HG02970 (cell line): ENCODE measurements at regions not wholly inside any gene's neighbourhood (a gene's known extent, or its start where the extent isn't known, plus 50 kb on each side); places are given as distances from the start of the nearest gene placed in this dataset.
"Not testable (repeated sequence)": the region's sequence is repeated elsewhere in the genome, so short reads cannot be mapped to it uniquely, and the experiment has no call there.

Experiments
- ATAC-seq: cut with Tn5 transposase; IDR thresholded peaks from one replicate; pipeline ENCODE4 v1.9.1; 2021; ENCODE audit warnings: mild to moderate bottlenecking, moderate library complexity, moderate number of reproducible peaks; ENCODE audit not compliant: unreplicated experiment, low FRiP score

DNA sequence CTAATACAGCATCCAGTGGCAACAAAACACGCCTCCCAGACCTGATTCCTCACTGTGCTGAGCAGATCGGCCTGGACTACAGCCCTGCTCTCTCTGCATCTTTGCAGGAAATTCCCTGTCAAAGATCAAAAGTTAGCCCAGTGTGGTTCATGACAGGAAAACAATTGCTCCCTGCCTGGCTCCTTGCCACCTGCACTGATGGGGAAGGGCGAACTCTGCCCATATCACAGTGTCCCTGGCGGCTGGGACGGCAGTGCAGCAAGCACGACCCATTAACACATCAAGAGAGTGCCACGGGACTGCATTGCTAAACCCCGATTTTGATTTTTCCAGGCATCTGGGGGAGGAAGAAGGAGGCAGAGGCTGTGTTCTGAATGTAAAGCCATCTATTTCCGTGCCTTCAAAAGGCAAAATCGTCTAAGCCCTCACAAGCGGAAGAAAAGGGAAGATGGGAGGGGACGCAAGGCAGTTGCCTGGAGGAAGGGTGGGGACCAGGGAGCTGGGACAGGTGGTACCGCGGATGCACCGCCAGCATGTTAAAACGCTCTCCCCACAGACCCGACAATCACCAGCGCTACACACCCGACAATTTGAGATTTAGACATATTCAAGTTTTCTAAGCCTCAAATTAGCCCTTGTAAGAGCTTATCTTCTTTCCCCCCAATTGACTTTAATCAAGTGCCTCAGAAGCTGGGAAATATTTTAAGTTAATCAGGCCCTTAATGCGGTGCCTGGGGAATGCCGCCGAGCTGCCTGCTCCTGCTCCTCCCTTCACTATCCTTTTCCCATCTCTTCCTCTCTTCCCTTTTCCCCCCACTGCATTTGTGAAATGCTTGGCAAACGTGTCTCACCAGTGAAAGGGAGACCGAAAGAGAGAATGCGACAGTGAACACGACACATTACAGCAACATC is 238.8 kb upstream of the CDH5 start:
- ATAC-seq = no peak

DNA sequence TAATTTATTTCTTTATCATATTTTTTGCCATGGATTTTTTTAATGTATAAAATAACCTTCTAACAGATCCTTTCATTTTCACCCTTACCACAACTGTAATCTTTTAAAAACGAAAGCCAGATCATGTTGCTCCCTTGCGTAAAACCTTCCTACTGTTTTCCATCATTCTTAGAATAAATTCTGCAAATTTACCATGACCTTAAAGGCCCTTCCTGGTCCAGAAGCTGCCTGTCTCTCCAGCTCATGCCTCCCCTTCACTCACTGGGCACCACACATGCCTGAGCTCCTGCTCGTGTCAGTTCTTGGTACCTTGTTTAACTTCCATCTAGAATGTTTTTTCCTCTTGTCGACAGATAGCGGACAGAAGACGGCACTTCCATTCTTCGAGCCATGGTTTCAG is 245.0 kb upstream of the CDH5 start:
- ATAC-seq = no peak

DNA sequence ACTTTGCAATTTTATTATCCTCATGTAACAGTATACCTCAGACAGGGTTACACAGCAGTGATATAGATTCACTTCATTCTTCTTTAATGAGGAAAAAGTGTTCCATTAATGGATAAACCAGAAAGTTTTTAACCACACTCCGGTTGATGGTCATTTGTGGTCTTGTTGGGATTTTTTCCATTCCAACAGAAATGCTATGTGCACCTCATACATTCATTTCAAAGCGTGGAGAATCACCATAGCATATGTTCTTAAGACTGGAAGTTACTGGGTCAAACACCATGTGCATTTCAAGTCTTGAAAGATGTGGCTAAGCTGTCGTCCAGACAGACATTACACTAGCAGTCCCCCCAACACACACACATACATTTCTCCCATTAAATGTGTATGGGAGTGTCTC is 245.8 kb upstream of the CDH5 start:
- ATAC-seq = no peak

DNA sequence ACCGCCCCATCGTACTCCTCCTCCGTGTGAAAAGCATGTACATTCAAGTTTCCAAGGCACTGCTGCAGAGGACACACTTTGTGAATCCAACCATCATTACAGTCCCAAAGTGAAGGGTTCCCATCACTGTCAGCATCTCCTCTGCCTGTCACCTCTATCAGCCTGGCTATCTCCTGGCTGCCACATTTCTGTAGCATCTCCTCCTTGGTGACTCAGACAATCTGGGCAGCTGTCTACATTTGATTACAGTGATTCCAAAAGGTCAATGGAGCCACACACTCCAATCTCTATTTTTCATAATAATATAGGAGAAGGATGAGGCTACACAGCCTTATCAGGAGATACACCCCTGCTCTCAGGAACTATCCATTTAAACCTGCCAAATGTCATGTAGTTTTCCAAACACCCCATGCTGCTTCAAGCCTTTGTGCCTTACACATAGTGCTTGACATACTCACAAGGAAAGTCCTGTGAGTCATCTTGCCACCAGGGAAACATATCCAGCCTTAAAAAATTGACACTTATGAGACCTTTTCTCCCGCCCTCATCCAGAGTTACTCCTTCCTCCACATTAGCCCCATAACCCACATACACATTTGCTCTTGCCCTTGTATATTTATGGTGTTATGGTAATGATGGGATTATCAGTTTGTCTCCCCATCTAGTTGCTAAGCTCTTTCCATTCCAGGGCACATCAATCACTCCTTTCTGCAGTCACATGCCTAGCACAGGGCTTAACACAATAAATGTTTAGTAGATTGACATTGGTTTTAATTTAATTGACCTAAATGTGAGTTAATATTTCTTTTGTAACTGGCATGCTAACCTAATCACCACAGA is 250.1 kb upstream of the CDH5 start:
- no peak for ATAC-seq

DNA sequence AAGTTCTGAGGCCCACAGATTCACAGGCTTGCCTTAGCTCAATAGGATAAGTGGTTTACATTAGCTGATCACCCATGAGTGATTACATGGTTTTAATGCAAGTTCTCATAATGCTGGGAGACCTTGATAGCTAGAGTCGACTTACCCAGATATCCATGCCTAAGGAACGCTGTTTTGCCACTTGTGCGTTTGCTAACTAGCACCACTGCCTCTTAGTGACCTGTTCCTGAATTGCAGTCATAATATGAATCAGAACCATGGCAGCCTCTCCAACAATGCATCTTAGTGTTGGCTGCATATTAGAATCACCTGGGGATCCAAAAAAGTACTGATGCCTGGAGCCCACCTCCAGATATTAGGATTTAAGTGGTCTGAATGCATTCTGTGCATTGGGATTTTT is 251.1 kb upstream of the CDH5 start:
- ATAC-seq = no peak

DNA sequence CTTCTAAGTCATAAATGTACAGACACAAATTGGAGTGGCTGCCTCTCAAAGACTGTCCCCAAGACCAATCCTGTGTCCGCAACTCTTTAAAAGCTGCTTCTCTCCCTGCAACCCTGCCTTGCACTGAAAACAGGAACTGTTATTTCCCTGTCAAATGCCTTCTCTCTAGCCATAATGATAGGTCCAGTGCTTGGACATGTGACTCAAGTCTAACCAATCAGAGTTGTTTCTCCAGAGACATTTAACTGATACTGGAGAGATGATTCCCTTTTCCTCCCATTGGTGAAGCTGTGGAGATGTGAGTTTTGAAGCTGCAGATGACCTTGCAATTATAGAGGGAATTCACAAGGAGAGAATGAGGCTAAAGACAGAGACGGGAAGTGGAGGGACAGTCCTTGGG is 253.3 kb upstream of the CDH5 start:
- ATAC-seq = no peak

DNA sequence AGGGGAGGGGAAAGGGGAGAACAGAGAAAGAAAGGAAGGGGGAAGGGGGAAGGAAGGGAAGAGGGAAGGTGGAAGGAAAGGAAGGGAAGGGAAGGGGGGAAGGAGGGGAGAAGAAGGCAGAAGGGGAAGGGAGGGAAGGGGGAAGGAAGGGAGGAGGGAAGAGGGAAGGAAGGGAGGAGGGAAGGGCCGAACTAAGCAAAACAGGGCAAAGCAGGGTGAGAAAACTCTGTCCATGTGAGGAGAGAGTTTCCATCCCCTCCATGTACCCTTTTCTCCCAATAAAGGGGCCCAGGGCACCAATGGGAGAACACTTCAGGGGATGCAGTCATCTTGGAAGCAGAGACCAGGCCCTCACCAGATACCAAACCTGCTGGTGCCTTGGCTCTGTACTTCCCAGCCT is 256.8 kb upstream of the CDH5 start:
- ATAC-seq = no peak

DNA sequence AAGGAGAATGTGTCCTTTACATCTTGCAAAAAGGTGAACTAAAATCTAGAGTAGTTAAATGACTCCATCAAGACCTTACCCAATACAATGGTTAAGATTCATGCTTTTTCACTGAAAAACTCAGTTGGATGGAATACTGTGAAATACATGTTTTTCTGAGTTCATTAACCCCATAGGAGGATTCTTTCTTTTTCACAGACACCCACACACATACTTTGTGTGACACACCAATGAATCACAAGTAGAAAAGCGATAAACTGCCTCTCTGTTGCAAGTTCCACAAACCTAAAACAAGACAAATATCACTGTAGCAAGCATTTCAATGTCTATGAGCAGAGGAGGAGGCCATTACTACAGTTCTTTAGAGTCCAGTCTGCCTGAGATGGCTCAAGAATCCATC is 258.8 kb upstream of the CDH5 start:
- no peak for ATAC-seq

DNA sequence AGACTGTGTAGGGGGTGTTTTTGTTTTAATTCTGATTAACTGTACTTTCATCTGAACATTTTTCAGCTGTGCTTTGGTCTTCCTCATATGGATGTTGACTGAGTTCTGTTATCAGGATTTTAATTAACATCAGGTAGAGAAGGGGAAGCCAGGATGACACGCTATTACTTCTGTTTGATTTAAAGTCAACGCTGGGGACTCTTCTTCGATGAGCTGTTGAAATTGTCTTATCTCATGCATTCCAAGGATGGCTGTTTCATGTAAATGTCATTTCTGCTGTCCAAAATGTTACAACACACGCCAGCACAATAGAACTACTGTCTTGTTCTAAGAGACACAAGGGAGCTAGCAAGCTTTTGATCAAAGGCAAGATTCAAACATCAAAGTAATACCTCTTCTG is 263.3 kb upstream of the CDH5 start:
- no peak for ATAC-seq

DNA sequence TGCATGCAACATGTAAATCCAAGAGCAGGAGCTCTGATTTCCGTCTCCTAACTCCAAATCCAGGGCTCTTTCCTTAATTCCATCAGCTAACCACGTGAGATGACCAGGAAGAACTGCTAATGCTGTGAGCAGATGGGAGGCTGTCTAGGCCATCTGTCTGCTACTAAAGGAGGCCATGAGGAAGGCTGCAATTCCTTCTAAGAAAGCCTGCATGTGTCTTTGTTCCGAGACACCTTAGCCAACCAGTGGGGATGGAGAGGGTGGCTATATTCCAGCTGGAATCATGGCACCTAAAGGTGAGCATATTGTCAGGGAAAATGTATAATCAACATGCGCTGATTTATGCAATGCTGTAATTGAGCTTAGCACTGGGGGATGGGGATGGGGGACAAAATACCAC is 267.2 kb upstream of the CDH5 start:
- ATAC-seq = no peak

DNA sequence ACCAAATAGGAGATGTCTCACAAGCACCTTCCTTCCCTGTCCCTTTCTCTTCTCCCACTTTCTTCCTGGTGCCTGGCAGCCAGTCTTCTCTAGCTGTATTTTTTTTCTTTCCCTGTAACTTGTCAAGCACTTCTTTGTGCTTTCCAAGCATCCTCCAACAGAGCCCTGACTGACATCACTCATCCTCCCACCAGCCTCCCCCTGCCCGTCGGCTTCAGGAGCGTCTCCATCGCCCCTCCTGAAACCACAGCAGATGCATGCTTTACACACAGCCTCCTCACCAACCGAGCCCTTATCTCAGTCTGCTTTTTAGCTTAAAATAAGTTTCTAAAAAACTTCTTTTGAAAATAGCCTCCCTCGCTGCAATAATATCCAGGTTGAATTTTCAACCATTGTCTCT is 268.7 kb upstream of the CDH5 start:
- ATAC-seq = no peak

DNA sequence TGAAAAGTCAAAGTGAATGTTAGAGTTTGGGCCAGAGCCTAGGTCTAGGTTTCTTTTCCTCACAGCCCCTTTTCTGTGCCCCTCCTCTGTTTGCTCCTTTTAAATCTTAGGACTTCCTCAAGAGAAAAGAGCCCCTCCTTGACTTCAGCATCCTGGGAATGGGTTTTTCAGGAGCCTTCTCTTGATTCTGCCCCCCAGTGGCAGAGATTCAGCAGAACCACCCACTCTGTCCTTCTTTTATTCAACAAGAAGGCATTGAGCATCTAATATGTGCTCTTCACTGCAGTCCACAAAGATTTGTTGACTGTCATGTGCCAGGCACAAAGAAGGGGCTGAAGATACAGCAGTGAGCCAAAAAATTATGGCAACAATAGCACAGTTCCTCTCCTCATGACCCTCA is 270.8 kb upstream of the CDH5 start:
- no peak for ATAC-seq

DNA sequence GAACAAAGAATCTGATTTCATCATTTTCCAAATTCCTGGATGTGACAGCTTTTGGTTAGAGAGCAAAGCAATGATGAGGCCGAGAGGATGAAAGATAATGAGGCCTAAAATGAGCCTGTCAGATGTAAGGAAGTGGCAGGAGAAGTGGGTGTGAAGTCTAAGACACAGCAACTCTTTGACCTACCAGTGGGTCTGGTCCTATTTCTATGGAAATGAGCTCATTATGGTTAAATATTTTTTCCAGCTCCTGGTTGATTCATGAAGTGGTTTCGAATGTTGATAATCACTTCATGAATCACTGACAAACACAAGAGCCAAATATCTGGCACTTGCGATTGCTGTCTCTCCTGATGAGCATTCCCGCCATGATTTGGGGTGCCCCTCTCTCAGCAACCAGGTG is 273.3 kb upstream of the CDH5 start:
- ATAC-seq = no peak

DNA sequence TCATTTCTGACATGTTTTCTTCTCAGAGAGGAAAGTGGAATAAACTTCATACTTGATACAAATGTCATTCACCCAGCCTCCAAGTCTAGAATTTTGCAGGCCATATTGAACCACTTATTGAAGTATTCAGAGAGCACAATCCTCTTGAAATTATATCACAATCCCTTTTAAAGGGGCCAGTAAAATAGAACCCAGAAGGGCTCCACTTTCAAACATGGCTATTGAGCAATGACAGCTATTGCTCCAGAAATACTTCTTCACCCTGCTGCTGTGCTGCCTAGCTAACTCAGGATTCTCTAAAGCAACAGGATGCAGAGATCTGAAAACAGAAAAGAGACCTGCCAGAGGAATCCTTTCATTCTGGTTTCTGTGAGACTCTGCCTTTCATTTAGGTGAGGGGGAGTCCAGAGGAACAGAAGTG is 275.0 kb upstream of the CDH5 start:
- no peak for ATAC-seq

DNA sequence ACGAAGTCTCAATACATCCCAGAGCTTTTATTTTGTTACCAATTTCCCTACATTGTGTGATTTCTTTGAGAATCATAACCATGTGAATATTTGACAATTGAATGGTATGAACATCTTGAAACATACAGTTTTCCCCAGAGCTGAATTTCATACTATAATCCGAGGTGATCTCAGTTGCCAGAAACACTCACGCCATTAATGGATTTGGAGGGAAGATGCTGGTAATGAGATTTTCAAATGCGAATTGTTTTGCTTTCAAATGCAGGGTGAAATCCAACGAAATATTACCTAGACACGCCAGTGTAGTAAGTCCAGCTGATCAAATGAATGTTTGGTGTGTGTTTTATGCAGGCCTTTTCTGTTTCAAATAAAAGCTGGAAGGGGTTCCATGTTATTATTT is 277.8 kb upstream of the CDH5 start:
- ATAC-seq = no peak

DNA sequence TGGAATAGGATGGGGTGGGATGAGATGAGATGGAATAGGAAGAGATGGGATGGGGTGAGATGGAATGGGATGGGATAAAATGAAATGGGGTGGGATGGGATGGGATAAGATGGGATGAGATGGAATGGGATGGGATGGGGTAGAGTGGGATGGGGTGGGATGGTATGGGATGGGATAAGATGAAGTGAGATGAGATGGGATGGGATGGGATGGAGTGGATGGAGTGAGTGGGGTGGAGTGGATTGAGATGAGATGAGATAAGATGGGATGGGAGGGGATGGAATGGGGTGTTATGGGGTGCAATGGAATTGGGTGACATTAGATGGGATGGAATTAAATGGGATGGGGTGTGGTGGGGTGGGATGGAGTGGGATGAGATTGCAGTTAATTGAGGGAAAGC is 279.2 kb upstream of the CDH5 start:
- no peak for ATAC-seq

DNA sequence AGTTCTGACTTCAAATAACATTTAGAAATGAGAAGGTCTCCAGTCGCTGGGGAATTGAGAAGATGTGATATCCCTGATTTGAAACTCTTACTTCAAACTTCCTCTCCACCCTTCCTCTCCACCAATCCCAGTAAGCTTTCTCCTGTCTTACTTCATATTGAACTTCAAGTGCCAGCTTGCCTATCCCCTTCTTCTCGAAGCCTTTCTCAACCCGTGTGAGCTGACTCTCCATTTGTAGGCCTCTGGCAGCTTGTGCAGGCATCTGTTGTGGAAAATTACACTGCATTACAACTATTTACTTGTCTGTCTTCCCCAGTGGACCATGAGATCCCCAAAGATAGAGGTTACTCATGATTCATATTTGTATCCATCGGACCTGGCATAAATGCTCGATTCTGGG is 280.8 kb upstream of the CDH5 start:
- no peak for ATAC-seq

DNA sequence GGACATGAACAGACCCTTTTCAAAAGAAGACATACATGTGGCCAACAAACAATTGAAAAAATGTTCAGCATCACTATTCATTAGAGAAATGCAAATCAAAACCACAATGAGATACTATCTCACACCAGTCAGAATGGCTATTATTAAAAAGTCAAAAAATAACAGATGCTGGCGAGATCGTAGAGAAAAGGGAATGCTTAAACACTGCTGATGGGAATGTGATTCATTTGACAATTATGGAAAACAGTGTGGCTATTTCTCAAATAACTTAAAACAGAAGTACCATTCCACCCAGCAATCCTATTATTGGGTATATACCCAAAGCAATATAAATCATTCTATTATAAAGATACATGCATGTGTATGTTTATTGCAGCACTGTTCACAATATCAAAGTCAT is 281.8 kb upstream of the CDH5 start:
- ATAC-seq = not testable (repeated sequence)

DNA sequence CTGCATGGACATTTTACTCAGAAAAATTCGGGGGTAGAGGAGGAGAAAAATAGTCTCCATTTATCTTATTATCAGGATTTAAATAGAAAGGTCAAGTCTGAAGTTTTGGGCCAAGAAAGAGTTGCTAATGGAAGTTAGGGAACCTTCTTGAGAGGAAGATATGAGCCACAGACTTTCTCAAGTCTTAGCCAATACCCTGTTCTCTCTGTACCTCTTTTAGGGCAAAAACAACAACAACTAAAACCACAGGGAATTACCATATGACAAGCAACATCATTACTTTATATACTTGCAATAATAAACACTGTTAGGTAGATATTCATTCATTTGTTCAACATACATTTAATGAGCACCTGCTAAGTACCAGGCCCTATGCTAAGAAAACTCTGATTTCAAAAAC is 282.2 kb upstream of the CDH5 start:
- no peak for ATAC-seq

DNA sequence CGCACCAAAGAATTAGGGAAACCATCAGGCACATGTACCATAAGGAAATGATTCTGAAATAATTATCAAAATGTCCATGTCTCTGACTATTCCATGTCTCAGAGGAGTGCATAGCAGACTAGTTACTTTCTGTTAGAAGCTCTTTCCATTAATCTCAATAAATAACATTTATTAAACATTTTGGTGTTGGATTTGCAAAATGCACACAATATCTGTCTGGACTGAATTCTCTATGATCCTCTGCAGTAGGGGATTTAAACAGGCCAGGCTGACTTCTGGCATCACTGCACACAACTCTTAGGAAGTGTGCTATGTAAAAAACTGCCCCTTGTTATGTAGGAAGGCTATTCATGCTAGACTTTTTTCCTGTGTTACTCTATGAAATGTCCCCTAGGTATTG is 283.3 kb upstream of the CDH5 start:
- ATAC-seq = no peak

DNA sequence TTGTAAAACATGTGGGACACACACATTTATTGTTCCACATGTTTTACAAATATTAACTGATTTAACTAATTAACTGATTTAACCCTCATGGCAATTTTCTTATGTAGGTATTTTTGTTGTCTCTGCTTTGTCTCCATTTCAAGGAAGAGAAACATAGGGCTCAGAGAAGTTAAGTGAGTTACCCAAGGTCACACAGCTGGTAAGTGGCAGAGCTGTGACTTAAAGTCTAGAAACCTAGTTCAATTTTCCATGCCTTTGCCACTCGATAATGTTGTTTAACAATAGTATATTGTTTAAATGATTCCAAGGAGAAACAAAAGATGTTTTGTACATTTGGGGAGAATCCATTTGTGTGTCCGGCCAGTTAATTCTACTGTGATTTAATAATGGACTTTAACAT is 284.1 kb upstream of the CDH5 start:
- no peak for ATAC-seq
